IMR-90 (cell line): ENCODE measurements at regions not wholly inside any gene's neighbourhood (a gene's known extent, or its start where the extent isn't known, plus 50 kb on each side); places are given as distances from the start of the nearest gene placed in this dataset.
"Not testable (repeated sequence)": the region's sequence is repeated elsewhere in the genome, so short reads cannot be mapped to it uniquely, and the experiment has no call there.

ENCODE experiments used
- ATAC-seq: fragments of 200-7000 bp; cut with Tn5 transposase; 2 replicates; pipeline ENCODE4 v1.9.1; 2020; ENCODE audit warnings: low read depth, mild to moderate bottlenecking, moderate library complexity
- BruUV-seq: library from RNA; stranded (reverse); fragments of 400-500 nt; replicated peaks from 2 replicates; lab custom pipeline; 2021; lab: Mats Ljungman, UMichigan
- CTCF ChIA-PET: fragments of 300-600 bp; formaldehyde crosslinking; extraction: SDS; loops from one replicate; lab custom pipeline; 2021; ENCODE audit warnings: antibody characterized with exemption; lab: Yijun Ruan, JAX
- POLR2A ChIA-PET: fragments of 300-600 bp; sonication (Branson Sonifier 250); formaldehyde crosslinking; loops from one replicate; lab custom pipeline; 2022; ENCODE audit warnings: antibody characterized with exemption; ENCODE audit not compliant: unreplicated experiment; lab: Charles Lee
- DNase-seq: peaks from one replicate; pipeline ENCODE4 v3.0.0; 2013
- H2AFZ ChIP-seq: replicated peaks from 2 replicates; pipeline ENCODE3; 2013; ENCODE audit warnings: low read length, mild to moderate bottlenecking; ENCODE audit not compliant: poor library complexity
- H2AK5ac ChIP-seq: 2 replicates; pipeline ENCODE4 v1.6.1; 2013; ENCODE audit warnings: low read depth, low read length, inconsistent platforms
- H2AK9ac ChIP-seq: replicated peaks from 2 replicates; pipeline ENCODE3; 2013; ENCODE audit warnings: mild to moderate bottlenecking, low read depth, low read length, moderate library complexity; ENCODE audit not compliant: poor library complexity
- H2BK120ac ChIP-seq: 2 replicates; pipeline ENCODE4 v1.6.1; 2013; ENCODE audit warnings: low read depth, low read length, inconsistent platforms
- H2BK15ac ChIP-seq: 3 replicates; pipeline ENCODE4 v1.6.1; 2013; ENCODE audit warnings: low read depth, low read length, inconsistent platforms
- H2BK20ac ChIP-seq: 2 replicates; pipeline ENCODE4 v1.6.1; 2013; ENCODE audit warnings: low read depth, mild to moderate bottlenecking, inconsistent platforms, low read length, moderate library complexity
- H2BK5ac ChIP-seq: 2 replicates; pipeline ENCODE4 v1.6.1; 2013; ENCODE audit warnings: mild to moderate bottlenecking, low read depth, low read length, inconsistent platforms; ENCODE audit not compliant: poor library complexity, severe bottlenecking
- H3K14ac ChIP-seq: replicated peaks from 2 replicates; pipeline ENCODE4 v1.6.1; 2013; ENCODE audit warnings: low read depth, low read length, inconsistent platforms
- H3K18ac ChIP-seq: 2 replicates; pipeline ENCODE4 v1.6.1; 2013; ENCODE audit warnings: low read depth, low read length, control low read depth
- H3K23ac ChIP-seq: 2 replicates; pipeline ENCODE4 v1.6.1; 2013; ENCODE audit warnings: low read depth, low read length, inconsistent platforms
- H3K27ac ChIP-seq: 2 replicates; pipeline ENCODE4 v1.5.1; 2013; ENCODE audit warnings: mild to moderate bottlenecking, control low read depth, low read length; ENCODE audit not compliant: insufficient read depth
- H3K27me3 ChIP-seq: 2 replicates; pipeline ENCODE4 v1.6.1; 2013; ENCODE audit warnings: low read length; ENCODE audit not compliant: control insufficient read depth, insufficient read depth
- H3K36me3 ChIP-seq: 2 replicates; pipeline ENCODE4 v1.6.1; 2013; ENCODE audit warnings: low read length, mixed read lengths; ENCODE audit not compliant: control insufficient read depth, insufficient read depth
- H3K4ac ChIP-seq: 2 replicates; pipeline ENCODE4 v1.6.1; 2013; ENCODE audit warnings: low read depth, low read length, inconsistent platforms
- H3K4me1 ChIP-seq: 2 replicates; pipeline ENCODE4 v1.6.1; 2013; ENCODE audit warnings: low read length, mixed read lengths; ENCODE audit not compliant: control insufficient read depth, insufficient read depth
- H3K4me2 ChIP-seq: 2 replicates; pipeline ENCODE4 v1.6.1; 2013; ENCODE audit warnings: low read depth, mild to moderate bottlenecking, control low read depth, low read length, moderate library complexity
- H3K4me3 ChIP-seq: 2 replicates; pipeline ENCODE4 v1.5.1; 2013; ENCODE audit warnings: low read depth, mild to moderate bottlenecking, control low read depth, low read length, moderate library complexity; ENCODE audit not compliant: insufficient read depth
- H3K56ac ChIP-seq: 2 replicates; pipeline ENCODE4 v1.6.1; 2013; ENCODE audit warnings: low read length, inconsistent platforms; ENCODE audit not compliant: insufficient read depth; ENCODE audit errors: extremely low read depth
- H3K79me1 ChIP-seq, 2 experiments: 2 replicates each; pipeline ENCODE4 v1.6.1; 2013; ENCODE audit warnings: low read length in 2 of 2, inconsistent platforms in 1 of 2, low read depth in 1 of 2
- H3K9ac ChIP-seq: 2 replicates; pipeline ENCODE4 v1.6.1; 2013; ENCODE audit warnings: low read depth, low read length, control low read depth
- H3K9me1 ChIP-seq: 2 replicates; pipeline ENCODE4 v1.6.1; 2013; ENCODE audit warnings: low read length, inconsistent platforms; ENCODE audit not compliant: insufficient read depth
- H3K9me3 ChIP-seq: 2 replicates; pipeline ENCODE4 v1.6.1; 2013; ENCODE audit warnings: low read length; ENCODE audit not compliant: control insufficient read depth, insufficient read depth
- H4K20me1 ChIP-seq: 2 replicates; pipeline ENCODE4 v1.6.1; 2013; ENCODE audit warnings: low read length, inconsistent platforms; ENCODE audit not compliant: insufficient read depth
- H4K5ac ChIP-seq: 2 replicates; pipeline ENCODE4 v1.6.1; 2013; ENCODE audit warnings: mild to moderate bottlenecking, low read depth, low read length, control low read depth
- H4K8ac ChIP-seq, 2 experiments: 2 replicates each; pipeline ENCODE4 v1.6.1; 2013; ENCODE audit warnings: low read depth in 2 of 2, low read length in 2 of 2, control low read depth in 1 of 2, inconsistent platforms in 1 of 2
- H4K91ac ChIP-seq: 2 replicates; pipeline ENCODE4 v1.6.1; 2013; ENCODE audit warnings: low read depth, low read length, inconsistent platforms; ENCODE audit not compliant: insufficient read depth
- WGBS, 2 experiments: methylation state at CpG; one replicate each; pipeline versions ENCODE4 v1.1.5 to v1.1.7; 2013; ENCODE audit warnings: missing lambda C conversion rate in 2 of 2; ENCODE audit not compliant: insufficient read length in 1 of 2; ENCODE audit errors: extremely low coverage in 2 of 2; 5-methylcytosine and 5-hydroxymethylcytosine counted together
- dilution Hi-C: fragments of 300-500 bp; cut with HindIII; formaldehyde crosslinking; loops from one replicate; pipeline ENCODE4 v1.14.3; 2018; ENCODE audit warnings: low sequenced_read_pairs; ENCODE audit not compliant: unreplicated experiment
- in situ Hi-C: fragments of 300-500 bp; cut with MboI; formaldehyde crosslinking; loops from 3 replicates; pipeline ENCODE4 v1.14.3; 2019; ENCODE audit warnings: low sequenced_read_pairs, inconsistent platforms, mixed read lengths
- intact Hi-C: fragments of 100-400 bp; cut with micrococcal nuclease; formaldehyde crosslinking; loops from 2 replicates; pipeline ENCODE4 v1.10.0; 2022

GRCh38 chr1:14177866-14178265, 420.6 kb upstream of the KAZN start:
- H4K91ac ChIP-seq, H2AK9ac ChIP-seq, H3K14ac ChIP-seq, CTCF ChIA-PET, H3K9ac ChIP-seq, H4K8ac ChIP-seq, H4K20me1 ChIP-seq, H3K79me1 ChIP-seq, BruUV-seq, H2AK5ac ChIP-seq, H3K4ac ChIP-seq, H3K36me3 ChIP-seq, dilution Hi-C loops, POLR2A ChIA-PET, ATAC-seq, intact Hi-C loops, H4K5ac ChIP-seq, H3K27ac ChIP-seq, H3K4me1 ChIP-seq, H3K9me1 ChIP-seq, H2AFZ ChIP-seq, H2BK5ac ChIP-seq, H3K4me2 ChIP-seq, H3K23ac ChIP-seq, H3K56ac ChIP-seq, H3K4me3 ChIP-seq, H2BK15ac ChIP-seq, H3K18ac ChIP-seq, DNase-seq, in situ Hi-C loops, H2BK20ac ChIP-seq, H3K9me3 ChIP-seq, H2BK120ac ChIP-seq, H3K27me3 ChIP-seq: not testable (repeated sequence)
- 90% methylated on average over 2 of the region's 5 CpGs; no CpG with 5 or more reads in 1 of the 2 experiments for WGBS, 2 experiments
